ENCODE measurements at regions not wholly inside any gene's neighbourhood (a gene's known extent, or its start where the extent isn't known, plus 50 kb on each side); places are given as distances from the start of the nearest gene placed in this dataset.

DNA sequence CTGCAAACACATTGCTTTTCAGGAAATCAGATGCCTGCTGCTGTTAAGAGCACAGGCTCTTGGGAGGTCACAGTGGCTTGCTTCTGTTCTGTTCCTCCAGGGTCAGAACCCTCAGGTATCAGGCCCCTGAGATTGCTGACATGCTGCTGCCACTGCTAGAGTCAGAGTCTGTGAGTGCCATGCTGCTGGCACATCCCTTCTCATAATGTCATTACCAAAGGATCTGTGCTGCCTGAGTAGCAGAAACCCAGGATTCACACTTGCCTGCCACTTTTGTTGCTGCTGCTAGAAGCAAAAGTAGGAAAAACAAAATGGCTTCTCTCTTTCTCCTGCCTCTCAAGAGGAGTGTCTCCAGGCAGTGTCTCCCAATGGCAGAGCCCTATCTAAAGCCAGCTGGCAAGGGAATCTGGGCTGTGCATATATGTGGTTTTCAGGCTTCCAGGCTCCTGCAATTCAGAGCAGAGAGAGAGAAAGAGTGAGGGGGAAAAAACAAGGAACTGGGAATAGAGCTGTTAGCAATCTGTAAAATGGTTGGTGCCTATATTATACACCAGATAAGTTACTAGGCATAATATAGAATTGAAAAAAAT lies 180.3 kb downstream of the MYCN start:
- no peak for DNase-seq (ENCODE audit: low read depth)
- no peak overlapping the region for H3K4me3 ChIP-seq (ENCODE audit: low read depth, low read length)
- TF ChIP-seq, protein P1, sequence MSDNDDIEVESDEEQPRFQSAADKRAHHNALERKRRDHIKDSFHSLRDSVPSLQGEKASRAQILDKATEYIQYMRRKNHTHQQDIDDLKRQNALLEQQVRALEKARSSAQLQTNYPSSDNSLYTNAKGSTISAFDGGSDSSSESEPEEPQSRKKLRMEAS (IDR thresholded peaks at IDR 0.05; ENCODE audit: low read depth, low read length) = no peak
- TF ChIP-seq MYC (IDR thresholded peaks at IDR 0.05; ENCODE audit: low read depth, low read length) (no peak), POLR2A (IDR thresholded peaks at IDR 0.05; ENCODE audit: extremely low read depth, insufficient read length) (no peak)
- TF ChIP-seq, protein P2, sequence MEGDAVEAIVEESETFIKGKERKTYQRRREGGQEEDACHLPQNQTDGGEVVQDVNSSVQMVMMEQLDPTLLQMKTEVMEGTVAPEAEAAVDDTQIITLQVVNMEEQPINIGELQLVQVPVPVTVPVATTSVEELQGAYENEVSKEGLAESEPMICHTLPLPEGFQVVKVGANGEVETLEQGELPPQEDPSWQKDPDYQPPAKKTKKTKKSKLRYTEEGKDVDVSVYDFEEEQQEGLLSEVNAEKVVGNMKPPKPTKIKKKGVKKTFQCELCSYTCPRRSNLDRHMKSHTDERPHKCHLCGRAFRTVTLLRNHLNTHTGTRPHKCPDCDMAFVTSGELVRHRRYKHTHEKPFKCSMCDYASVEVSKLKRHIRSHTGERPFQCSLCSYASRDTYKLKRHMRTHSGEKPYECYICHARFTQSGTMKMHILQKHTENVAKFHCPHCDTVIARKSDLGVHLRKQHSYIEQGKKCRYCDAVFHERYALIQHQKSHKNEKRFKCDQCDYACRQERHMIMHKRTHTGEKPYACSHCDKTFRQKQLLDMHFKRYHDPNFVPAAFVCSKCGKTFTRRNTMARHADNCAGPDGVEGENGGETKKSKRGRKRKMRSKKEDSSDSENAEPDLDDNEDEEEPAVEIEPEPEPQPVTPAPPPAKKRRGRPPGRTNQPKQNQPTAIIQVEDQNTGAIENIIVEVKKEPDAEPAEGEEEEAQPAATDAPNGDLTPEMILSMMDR (IDR thresholded peaks at IDR 0.05; ENCODE audit: low read depth, low read length) = no peak

DNA sequence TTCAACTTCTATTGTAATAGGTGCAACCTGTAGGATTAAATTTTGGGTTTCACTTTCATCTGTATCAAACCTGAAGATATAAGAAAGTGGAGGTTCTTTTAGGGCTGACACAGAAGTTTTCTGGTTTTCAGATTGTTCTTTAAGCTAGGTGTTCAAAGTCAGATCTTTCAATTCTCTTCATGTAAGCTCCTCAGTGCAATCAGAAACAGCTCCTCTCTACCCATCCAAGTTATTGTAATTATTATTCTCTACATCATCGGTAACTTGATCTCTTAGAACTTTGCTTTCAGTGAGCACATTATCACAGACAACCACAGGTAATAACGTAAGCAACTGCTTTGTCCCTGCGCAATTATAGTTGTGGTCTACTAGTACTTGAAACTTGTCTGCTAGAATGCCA lies 179.4 kb downstream of the MYCN start:
- no peak for DNase-seq (ENCODE audit: low read depth)
- TF ChIP-seq, protein P1 (IDR thresholded peaks at IDR 0.05; ENCODE audit: low read depth, low read length) = no peak
- TF ChIP-seq MYC (IDR thresholded peaks at IDR 0.05; ENCODE audit: low read depth, low read length) (no peak), POLR2A (IDR thresholded peaks at IDR 0.05; ENCODE audit: extremely low read depth, insufficient read length) (no peak)
- TF ChIP-seq, protein P2 (IDR thresholded peaks at IDR 0.05; ENCODE audit: low read depth, low read length) = no peak
- no peak overlapping the region for H3K4me3 ChIP-seq (ENCODE audit: low read depth, low read length)

- no peak for DNase-seq (ENCODE audit: low read depth)
- TF ChIP-seq, protein P1 (IDR thresholded peaks at IDR 0.05; ENCODE audit: low read depth, low read length) = no peak
- TF ChIP-seq MYC (IDR thresholded peaks at IDR 0.05; ENCODE audit: low read depth, low read length) (no peak), POLR2A (IDR thresholded peaks at IDR 0.05; ENCODE audit: extremely low read depth, insufficient read length) (no peak)
- TF ChIP-seq, protein P2 (IDR thresholded peaks at IDR 0.05; ENCODE audit: low read depth, low read length) = no peak
- no peak overlapping the region for H3K4me3 ChIP-seq (ENCODE audit: low read depth, low read length)
Observed at GRCh38 chr2:16118611-16119590, 178.6 kb downstream of the MYCN start.

DNA sequence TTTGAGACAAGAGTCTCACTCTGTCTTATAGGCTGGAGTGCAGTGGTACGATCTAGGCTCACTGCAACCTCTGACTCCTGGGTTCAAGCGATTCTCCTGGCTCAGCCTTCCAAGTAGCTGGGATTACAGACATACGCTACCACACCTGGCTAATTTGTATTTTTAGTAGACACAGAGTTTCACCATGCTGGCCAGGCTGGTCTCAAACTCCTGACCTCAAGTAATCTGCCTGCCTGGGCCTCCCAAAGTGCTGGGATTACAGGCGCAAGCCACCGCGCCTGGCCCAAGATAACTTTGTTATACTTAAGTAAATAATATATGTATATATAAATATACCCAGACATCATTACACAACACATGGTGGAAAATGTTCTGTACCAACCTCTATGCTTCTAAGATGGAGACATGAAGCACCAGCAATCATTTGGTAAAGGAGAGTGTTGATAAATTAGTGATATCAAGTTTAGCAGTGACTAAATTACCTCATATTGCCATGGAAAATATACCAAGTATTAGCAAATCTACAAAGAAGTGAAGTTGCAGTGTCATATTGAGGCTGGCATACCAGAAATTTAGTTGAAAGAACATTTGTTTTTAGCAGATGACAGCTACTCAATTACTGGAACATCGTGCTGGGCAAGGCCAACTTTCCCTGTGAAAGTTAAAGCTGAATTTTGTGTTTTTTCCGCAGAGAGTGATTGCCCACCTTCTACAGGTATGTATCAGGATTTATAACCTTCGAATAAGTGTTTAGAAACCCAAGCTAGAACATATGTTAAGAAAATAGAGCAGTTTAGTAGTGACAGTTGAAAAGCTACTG lies 177.7 kb downstream of the MYCN start:
- DNase-seq (ENCODE audit: low read depth) = no peak
- no peak overlapping the region for H3K4me3 ChIP-seq (ENCODE audit: low read depth, low read length)
- TF ChIP-seq, protein P1 (IDR thresholded peaks at IDR 0.05; ENCODE audit: low read depth, low read length) = no peak
- TF ChIP-seq MYC (IDR thresholded peaks at IDR 0.05; ENCODE audit: low read depth, low read length) (no peak), POLR2A (IDR thresholded peaks at IDR 0.05; ENCODE audit: extremely low read depth, insufficient read length) (no peak)
- TF ChIP-seq, protein P2 (IDR thresholded peaks at IDR 0.05; ENCODE audit: low read depth, low read length) = no peak

- TF ChIP-seq MYC (IDR thresholded peaks at IDR 0.05; ENCODE audit: low read depth, low read length) (no peak), POLR2A (IDR thresholded peaks at IDR 0.05; ENCODE audit: extremely low read depth, insufficient read length) (no peak)
- TF ChIP-seq, protein P2 (IDR thresholded peaks at IDR 0.05; ENCODE audit: low read depth, low read length) = no peak
- TF ChIP-seq, protein P1 (IDR thresholded peaks at IDR 0.05; ENCODE audit: low read depth, low read length) = no peak
- no peak overlapping the region for H3K4me3 ChIP-seq (ENCODE audit: low read depth, low read length)
- DNase-seq (ENCODE audit: low read depth) = no peak
Observed at GRCh38 chr2:16117021-16117700, 176.8 kb downstream of the MYCN start.

Measured in NB4 (cell line).